GM18870 (cell line): ENCODE measurements at regions not wholly inside any gene's neighbourhood (a gene's known extent, or its start where the extent isn't known, plus 50 kb on each side); places are given as distances from the start of the nearest gene placed in this dataset.

Experiments
- ATAC-seq: cut with Tn5 transposase; IDR thresholded peaks from one replicate; pipeline ENCODE4 v1.9.1; 2021; ENCODE audit warnings: moderate library complexity; ENCODE audit not compliant: unreplicated experiment

DNA sequence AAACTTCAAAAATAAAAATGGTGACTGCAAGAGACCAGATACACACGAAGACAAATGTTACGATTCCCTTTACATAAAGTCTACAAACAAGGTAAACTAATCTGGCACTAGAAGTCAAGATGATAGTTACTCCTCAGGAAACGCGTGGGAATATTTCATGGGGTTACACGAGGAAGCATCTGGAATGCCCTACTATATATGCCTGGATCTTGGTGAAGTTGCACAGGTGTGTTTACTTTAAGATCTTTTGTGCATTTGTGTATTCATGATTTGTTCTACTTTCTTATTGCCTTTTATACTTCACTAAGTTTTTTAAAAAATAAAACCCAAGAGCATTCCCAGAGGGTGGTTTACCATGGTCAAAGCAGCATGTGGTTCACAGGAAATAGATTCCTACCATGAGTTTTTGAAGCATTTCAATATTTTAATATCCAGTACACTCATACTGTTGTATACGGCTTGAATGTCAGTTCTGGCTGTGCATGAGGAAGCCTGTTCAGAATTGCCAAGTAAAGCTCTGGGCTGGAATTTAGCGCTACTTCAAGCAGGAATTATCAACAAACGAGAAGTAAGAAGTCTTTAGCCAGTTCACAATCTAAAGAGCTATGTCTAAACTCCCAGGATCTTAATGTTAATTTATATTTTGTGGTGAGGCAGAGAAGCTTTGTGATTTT is 239.8 kb upstream of the KLHL1 start:
- no peak for ATAC-seq

DNA sequence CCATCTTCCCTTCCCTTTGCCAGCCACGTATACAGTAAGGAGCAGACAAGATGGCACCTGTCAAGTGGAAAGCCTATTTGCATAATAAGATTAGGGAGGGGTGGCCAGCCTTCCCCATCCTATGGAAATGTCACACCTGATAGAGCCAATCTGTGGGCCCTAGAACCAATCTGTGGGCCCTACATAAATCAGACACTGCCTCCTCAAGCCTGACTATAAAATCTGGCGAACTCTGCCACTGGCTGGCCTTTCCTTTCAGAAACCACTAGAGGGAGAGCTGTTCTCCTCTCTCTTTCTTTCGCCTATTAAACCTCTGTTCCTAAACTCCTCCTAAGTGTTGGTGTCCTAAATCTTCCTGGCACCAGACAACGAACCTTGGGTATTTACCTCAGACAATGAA is 231.5 kb upstream of the KLHL1 start:
- no peak for ATAC-seq

DNA sequence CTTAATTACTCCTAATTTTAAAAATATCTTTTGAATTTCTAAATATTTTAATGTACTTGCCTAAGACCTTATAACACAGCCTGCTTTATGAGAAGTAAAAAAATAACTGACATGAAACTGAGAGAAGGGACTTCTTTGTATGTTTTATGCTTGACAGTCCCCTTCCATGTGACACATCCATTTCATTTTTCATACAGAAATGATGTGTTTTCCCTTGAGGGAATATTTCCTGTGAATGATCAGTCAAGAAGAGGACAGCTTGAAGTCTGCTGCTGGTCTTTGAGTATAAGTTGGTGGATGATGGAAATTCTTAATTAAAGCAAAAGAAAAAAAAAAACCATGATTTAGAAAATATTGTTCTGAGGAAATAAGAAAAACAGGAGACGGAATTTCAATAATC is 230.4 kb upstream of the KLHL1 start:
- no peak for ATAC-seq

DNA sequence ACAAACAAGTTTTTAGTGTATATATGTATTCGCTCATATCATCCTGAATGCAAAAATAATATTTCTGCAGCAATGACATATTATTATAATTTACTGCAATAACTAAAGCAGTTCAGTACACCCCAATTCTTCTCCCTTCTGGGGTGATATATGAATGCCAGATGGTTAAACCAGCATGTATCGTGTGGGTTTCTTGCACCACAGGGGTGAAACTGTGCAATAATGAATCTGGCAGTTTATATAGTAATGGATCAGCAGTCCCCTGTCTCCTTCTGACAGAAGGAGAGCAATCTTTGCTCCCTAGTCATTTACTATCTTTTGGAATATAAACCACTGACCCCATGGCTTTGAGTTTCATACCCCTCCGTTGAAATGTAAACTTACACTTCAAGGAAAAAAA is 228.6 kb upstream of the KLHL1 start:
- no peak for ATAC-seq

DNA sequence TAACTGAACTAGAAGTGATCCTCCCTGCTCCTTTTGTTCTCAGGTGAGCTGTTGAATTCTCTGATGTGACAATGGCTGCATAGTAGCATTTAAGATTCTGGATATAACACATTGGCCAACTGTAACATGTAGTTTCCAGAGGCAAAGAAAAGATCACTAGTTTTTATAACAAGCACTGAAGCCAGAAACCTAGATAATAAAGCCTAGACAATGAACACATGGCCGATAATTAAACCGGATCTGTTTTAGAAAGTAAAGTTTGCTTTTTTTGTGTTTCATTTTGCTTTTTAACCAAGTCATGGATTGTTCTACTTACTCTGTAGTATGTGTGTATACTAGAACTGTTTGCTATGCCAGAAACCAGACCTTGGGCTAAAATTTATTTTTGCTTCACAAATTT is 225.5 kb upstream of the KLHL1 start:
- no peak for ATAC-seq

DNA sequence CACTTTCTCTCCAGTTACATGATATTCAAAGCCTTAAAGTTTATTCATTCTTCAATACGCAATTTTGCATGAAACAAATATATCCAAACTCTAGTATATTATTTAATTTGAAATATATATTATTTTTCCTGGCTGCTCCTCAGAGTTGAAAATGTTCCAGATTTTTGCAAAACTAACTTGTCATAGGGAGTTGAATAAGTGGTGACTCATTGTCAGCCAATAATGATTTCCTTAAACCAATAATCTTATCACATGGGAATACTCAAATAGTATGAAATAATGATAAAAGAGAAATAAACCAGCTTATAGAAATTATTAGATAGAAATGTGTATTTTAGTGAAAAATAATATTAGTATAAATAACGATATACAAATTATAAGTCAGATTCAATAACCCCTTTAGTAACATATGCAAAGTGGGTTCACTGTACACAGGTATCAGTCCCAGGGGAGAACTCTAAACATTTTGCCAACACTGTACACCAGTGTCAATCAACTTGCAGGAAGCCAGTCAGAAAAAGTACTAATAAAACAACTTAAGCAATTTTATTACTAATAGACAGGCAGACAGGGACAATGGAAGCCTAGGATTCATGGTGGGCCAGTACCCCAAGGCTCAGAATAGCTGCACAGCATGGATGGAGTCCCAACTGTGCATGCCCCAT is 222.6 kb upstream of the KLHL1 start:
- no peak for ATAC-seq

DNA sequence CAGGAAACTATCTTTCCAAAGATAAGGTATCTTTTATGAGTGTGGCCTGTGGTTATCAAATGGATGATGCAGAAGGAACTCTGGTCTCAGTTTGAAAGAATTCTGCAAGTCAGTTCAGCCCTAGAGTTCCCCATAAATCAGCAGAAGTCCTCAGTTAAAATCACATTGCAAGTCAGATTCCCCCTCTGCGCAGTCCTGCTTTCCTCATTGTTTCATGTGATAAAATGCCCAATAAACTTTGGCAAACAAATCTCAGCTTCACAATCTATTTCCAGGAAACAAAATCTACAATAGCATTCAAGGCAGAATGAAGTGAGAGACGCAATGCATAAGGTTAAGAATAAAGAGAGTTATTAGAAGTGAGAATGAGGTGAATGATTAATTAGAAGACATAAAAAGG is 216.3 kb upstream of the KLHL1 start:
- no peak for ATAC-seq

DNA sequence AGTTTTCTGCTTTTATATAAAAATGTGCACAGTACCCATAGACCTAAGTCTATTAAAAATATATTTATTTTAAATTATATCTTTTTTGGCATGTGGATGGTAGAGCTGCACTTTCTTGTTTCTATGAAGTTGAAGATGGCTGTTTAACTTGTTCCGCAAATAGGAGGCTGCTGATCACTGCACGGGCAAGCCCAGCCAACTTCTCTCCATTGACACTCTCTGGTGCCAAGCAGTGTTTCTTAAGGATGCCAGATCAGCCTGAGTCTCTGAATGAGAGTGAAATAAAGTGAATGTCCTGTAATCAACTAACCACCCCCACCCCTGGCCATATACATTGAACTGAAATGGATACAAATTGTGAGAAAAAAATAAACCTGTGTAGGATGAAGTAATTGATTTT is 202.9 kb upstream of the KLHL1 start:
- no peak for ATAC-seq

DNA sequence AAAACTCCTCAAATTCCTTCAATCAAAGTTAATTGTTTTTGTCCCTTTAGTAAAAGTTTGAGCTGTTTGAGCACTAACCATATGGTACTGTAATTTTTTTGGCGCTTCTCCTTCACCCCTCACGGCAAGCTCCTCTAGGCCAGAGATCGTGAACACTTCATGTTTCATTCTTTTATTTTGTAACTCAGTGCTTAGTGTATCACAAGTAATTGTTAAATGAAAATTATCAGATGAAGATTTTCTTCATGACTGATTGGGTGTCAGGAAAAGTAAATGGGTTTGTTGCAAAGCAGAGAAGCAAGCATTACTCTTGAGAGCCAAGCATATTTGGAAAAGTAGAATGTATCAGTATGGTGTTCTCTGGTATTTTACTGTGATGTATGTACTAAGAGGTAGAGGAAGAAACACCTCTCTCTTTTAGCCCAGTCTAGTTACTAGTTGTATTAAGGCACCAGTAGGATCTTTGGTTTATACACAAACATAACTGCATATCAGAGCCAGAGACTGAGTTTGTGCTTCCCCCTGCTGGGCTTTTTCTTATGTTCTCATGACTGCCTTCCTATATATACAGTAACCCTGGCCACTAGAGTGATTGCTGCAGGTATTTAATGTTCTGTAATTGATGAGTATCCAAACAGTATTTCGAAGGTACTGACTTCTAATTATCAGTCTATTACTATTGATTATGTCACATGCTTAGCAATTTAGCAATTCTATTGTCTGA is 202.3 kb upstream of the KLHL1 start:
- ATAC-seq = no peak

DNA sequence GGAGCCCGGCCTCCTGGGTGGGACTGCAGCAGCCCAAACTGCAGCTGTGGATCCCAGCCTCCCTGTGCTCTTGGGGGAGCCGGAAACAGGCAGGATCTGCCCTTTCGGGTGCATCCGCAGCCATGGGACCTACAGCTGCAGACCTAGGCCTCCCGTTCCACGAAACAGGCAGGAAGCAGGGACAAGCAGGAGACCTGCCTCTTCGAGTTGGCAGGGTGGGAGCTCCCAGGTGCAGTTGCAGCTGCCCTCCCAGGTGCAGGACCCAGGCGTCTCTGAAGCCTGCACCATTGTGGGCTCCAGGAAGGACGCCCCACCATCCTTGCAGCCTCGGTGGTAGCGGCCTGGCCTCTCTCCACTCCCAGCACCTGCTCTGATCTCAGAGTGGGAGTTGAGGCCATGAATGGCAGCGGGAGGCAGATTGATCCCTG is 189.0 kb upstream of the KLHL1 start:
- ATAC-seq = no peak

DNA sequence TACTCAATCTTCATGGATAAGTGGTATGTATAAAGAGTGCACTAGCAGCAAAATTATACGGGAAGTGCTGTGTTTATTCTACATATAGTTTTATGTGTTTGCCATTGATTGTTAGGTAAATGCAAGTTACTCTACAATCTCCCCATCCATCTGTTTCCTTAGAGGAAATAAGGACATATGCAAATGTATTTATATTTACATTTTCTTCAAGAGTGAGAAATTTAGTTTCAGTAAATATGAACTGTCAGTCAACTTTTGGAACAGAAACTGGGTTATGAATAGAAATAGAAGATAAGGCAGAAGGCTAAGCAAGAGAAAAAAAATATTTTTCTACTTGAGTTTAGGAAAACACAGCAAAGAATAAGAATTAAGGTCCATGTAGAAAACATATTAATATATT is 176.1 kb upstream of the KLHL1 start:
- ATAC-seq = no peak

DNA sequence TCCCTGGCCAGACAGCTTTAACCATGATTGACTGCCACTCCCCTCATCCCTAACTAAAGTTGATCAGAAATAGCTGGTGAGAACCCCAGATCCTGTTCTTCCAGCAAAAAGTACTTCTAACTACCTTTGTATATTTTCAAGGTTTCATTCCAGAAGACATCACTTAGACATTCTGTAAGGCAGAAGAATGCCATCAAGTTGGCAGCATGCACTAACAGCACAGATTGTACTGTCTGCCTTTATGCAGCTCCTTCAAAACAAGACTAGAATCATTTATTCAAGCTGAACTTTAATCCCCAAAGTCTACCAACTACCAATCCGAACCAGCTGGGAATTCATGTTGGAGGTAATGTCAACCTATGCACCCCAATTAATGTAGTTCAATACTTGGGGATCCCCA is 167.6 kb upstream of the KLHL1 start:
- ATAC-seq = no peak

DNA sequence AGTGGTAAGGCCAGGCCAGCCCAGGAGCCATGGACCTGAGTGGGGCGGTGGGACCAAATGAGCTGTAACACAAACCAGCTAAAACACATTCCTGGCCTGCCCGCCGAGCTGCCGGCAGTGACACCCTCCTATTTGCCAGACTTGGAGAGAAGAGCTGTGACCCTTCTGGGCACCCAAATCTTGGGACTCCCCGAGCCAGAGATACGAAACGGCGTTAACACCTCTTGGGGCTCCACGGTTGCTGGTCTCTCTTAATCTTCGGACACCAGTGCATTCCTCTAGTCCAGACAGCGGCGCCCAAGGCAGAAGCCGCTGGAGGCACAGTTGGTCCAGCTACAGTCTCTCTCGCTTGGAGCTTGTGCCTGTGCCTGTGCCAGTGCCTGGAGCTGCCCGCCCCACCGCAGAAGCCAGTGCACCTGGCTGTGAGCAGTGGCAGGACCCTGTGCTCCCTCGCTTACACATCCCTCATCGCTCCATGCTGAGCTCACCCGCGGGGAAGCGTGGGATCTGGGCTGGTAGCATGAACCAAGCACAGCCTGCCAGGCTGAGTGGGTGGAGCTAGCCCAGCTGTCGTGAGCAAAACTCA is 147.2 kb upstream of the KLHL1 start:
- no peak for ATAC-seq

DNA sequence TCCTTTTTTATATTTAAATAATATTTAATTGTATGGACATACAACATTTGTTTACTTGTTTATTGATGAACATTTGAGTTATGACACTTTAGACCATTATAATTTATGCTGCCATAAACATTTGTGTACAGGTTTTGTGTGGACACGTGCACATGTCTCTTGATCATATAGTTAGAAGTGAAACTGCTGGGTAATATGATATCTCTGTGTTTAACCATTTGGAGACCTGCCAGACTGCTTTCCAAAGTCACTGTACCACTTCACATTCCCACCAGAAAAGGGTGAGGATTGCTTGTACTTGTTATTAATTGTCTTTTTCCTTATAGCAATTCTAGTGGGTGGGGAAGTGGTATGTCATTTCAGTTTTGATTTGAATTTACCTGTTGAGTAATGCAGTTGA is 145.6 kb upstream of the KLHL1 start:
- ATAC-seq = no peak

DNA sequence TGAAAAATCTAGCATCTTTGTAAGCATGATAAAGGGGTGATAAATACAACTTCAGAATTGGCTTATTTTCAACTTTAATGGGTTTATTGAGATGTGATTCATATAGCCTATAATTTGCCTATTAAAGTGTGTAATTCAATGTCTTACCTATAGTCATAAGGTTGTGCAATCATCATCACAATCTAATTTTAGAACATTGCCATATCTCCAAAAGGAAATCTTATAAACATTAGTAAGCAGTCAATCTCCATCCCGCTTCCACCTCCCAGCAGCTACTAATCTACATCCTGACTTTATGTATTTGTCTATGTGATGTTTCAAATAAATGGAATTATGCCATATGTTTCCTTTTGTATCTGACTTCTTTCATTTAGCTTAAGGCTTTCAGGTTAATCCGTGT is 145.2 kb upstream of the KLHL1 start:
- no peak for ATAC-seq

DNA sequence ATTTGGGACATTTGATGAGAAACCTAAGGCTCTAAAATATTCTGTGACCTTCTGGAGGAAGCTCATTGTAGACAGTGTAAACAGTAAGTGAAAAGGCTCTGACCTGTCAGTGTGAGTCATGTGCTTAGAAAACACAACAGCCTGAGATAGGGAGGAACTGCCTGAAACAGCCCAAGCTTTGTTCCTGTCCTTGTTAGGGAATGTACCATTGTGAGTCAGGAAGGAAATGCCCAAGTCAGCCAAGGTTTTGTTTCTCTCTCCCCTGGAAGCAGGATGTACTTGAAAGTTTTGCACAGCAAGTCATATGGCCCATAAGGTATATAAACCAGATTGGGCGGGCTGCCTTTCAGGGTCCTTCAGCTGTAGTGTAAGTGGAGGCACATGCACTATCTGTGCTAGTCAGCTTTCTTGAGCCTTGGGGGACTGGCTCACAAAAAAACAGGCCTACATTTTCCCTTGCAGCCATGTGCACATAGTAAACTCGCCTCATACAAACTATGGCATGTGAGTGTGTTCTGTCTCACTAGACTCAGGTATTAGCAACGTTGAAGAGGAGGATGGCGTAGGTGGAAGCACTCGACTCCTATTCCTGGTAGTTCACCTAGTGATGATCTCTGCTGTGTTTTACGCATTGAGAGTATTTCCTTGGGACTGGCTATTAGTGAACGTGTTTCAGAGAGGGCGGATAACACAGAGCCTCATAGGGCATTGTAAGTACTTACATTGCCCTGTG is 141.2 kb upstream of the KLHL1 start:
- ATAC-seq = no peak

DNA sequence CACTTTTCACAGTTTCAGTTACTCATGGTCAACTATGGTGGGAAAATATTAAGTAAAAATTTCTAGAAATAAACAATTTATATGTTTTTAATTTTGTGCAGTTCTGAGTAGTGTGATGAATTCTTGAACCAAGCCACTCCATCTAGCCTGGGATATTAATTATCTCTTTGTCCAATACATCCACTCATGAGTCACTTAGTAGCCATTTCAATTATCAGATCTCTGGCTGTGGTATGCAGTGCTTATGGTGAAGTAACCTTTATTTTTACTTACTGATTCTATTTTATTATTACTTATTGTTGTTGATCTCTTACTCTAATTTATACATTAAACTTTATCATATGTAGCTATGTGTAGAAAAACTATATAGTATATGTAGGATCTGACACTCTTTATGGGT is 128.9 kb upstream of the KLHL1 start:
- no peak for ATAC-seq

DNA sequence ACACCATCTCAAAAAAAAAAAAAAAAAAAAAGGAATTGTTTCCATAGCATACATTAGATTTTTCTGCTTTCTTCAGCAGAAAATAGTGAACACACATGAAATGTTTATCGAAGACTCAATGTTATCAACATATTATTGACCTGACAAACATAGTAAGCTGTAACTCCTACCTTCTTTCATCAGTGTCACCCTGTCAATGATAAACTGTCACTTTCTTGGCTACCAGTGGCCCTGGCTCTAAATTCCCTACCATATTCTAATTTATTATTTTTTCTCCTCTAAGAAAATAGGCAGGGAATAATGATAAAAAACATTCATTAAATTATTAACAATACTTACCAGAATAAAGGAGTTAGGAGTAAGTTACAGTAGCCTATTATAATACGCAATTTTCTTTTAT is 127.3 kb upstream of the KLHL1 start:
- ATAC-seq = no peak

DNA sequence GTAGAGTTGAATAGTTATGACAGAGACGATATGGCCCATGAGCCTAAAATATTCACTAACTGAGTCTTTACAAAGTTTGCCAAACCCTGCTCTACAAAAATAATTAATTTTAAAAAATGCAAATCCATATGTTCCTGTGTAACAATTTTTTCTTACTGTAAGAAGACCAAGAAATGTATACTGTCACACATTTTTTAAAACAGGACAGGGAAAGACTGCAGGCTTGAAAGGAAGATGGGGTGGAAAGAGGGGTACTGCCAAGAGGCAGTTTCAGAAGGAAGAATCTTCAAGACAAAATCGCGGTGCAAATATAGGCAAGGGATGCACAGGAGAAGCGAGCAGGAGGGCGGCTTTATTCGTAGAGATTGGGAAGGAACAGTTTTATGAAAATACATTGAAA is 115.7 kb upstream of the KLHL1 start:
- ATAC-seq = no peak

DNA sequence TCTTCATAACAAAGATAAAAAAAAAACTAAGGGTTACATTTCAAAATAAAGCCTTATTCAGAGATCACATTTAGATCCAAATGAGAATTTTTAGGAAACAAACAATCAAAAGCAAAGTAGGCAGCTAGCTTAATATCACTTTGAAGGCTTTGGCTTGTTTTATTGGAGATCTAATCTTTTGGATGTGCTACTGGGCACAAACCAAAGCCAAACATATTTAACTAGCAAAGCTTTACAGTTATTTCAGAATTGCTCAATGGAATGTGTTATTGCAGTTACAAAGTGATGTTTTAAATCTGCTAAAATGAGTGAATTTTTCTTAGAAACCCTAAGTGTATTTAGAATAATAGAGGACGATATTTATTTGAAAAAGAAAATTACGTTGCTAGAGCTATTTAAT is 114.7 kb upstream of the KLHL1 start:
- no peak for ATAC-seq

DNA sequence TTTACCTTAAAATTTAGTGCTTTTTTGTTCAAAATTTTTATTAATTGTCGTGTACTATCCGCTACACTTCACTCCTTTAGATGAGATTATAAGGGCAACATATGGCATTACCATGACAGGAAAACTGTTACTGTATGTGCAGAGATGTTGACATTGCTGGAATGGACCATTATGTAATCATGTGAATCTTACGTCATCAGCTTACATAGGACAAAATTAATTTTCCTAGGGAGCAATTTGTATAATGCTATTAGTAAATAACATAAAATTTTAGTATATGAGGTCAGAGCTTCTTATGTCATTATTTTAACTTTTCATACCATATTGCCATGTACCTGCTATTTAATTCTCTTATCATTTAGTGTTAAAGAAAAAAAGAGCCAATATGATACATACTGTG is 110.4 kb upstream of the KLHL1 start:
- no peak for ATAC-seq
